ENCODE measurements at regions not wholly inside any gene's neighbourhood (a gene's known extent, or its start where the extent isn't known, plus 50 kb on each side); places are given as distances from the start of the nearest gene placed in this dataset.

GRCh38 chr9:135336722-135337527, 142.7 kb upstream of the PPP1R26 start:
- Histone ChIP-seq H3K4me3 (no peak overlapping the region), H3K9me3 (no peaks in the 10 kb centered on the region), H3K36me3 (no peaks in the 10 kb centered on the region), H3K4me1 (no peaks in the 10 kb centered on the region), H3K27ac (no peak overlapping the region), H3K27me3 (no peaks in the 10 kb centered on the region)
- ATAC-seq (peak; percentile 33), DNase-seq (peak; percentile 46)
- no peak for TF ChIP-seq CTCF (IDR thresholded peaks at IDR 0.05)
- intact Hi-C loops (cut with DNase I), result no loop called here

- intact Hi-C loops (cut with DNase I), result no loop called here
- no peak for TF ChIP-seq CTCF (IDR thresholded peaks at IDR 0.05)
- Histone ChIP-seq H3K9me3 (no peaks in the 10 kb centered on the region), H3K4me3 (no peak overlapping the region), H3K27me3 (peaks cover under 1% of the 10 kb centered on the region), H3K4me1 (no peaks in the 10 kb centered on the region), H3K36me3 (no peaks in the 10 kb centered on the region), H3K27ac (no peak overlapping the region)
- no peak for DNase-seq
- no peak for ATAC-seq
These were observed 141.0 kb upstream of the PPP1R26 start for GRCh38 chr9:135338546-135338945.

GRCh38 chr9:135339378-135339973, 140.1 kb upstream of the PPP1R26 start:
- Histone ChIP-seq H3K27me3 (peaks cover 4% of the 10 kb centered on the region), H3K36me3 (no peaks in the 10 kb centered on the region), H3K4me3 (no peak overlapping the region), H3K27ac (no peak overlapping the region), H3K9me3 (no peaks in the 10 kb centered on the region), H3K4me1 (no peaks in the 10 kb centered on the region)
- no peak for ATAC-seq
- TF ChIP-seq CTCF (IDR thresholded peaks at IDR 0.05), result no peak
- peak; percentile 57 for DNase-seq
- intact Hi-C loops (cut with DNase I), result no loop called here

- Histone ChIP-seq H3K27me3 (peaks cover 9% of the 10 kb centered on the region), H3K36me3 (no peaks in the 10 kb centered on the region), H3K4me3 (no peak overlapping the region), H3K27ac (no peak overlapping the region), H3K4me1 (no peaks in the 10 kb centered on the region), H3K9me3 (no peaks in the 10 kb centered on the region)
- peak; percentile 22 for DNase-seq
- intact Hi-C loops (cut with DNase I), result loop anchor here (10.0 kb wide), 1 partner anchor 255 kb away; the partner anchor contains the start of gene OLFM1
- no peak for ATAC-seq
- TF ChIP-seq CTCF (IDR thresholded peaks at IDR 0.05), result no peak
These were observed 139.4 kb upstream of the PPP1R26 start for GRCh38 chr9:135340143-135340655.

- Histone ChIP-seq H3K36me3 (no peaks in the 10 kb centered on the region), H3K4me1 (no peaks in the 10 kb centered on the region), H3K9me3 (no peaks in the 10 kb centered on the region), H3K27ac (no peak overlapping the region), H3K4me3 (no peak overlapping the region), H3K27me3 (peaks cover 11% of the 10 kb centered on the region)
- no peak for ATAC-seq
- TF ChIP-seq CTCF (IDR thresholded peaks at IDR 0.05), result no peak
- DNase-seq, result peak; percentile 52
- intact Hi-C loops (cut with DNase I), result loop anchor here (10.0 kb wide), 1 partner anchor 256 kb away; the partner anchor contains the start of gene OLFM1
These were observed 138.7 kb upstream of the PPP1R26 start for GRCh38 chr9:135340726-135341475.
